ENCODE measurements at regions not wholly inside any gene's neighbourhood (a gene's known extent, or its start where the extent isn't known, plus 50 kb on each side); places are given as distances from the start of the nearest gene placed in this dataset.

GRCh38 chr15:87387766-87388165 lies 868.8 kb downstream of the NTRK3 start:
- no peak for TF ChIP-seq ZNF565 (CRISPR knock-in tag; conservative IDR thresholded peaks at IDR 0.05; ENCODE audit: low read depth)
- ATAC-seq: no peak

GRCh38 chr15:87374339-87374738 lies 882.2 kb downstream of the NTRK3 start:
- TF ChIP-seq BACH2 (CRISPR knock-in tag; IDR thresholded peaks at IDR 0.05; ENCODE audit: borderline replicate concordance): no peak
- TF ChIP-seq ISL1 (CRISPR knock-in tag; IDR thresholded peaks at IDR 0.05): no peak
- no peak for TF ChIP-seq SNAI2 (CRISPR knock-in tag; IDR thresholded peaks at IDR 0.05)
- no peak for TF ChIP-seq TOX (CRISPR knock-in tag; IDR thresholded peaks at IDR 0.05; ENCODE audit: borderline replicate concordance)
- no peak for TF ChIP-seq TCF4 (CRISPR knock-in tag; IDR thresholded peaks at IDR 0.05; ENCODE audit: borderline replicate concordance)
- TF ChIP-seq ESRRG (CRISPR knock-in tag; IDR thresholded peaks at IDR 0.05): no peak
- TF ChIP-seq RARB (CRISPR knock-in tag; IDR thresholded peaks at IDR 0.05): no peak
- no peak for TF ChIP-seq CREB5 (CRISPR knock-in tag; IDR thresholded peaks at IDR 0.05; ENCODE audit: low read depth)
- TF ChIP-seq CSDC2 (CRISPR knock-in tag; IDR thresholded peaks at IDR 0.05): no peak
- no peak for TF ChIP-seq POU6F1 (CRISPR knock-in tag; IDR thresholded peaks at IDR 0.05; ENCODE audit: borderline replicate concordance, low read depth)
- ATAC-seq: no peak

- TF ChIP-seq ISL1 (CRISPR knock-in tag; IDR thresholded peaks at IDR 0.05) (0 out of 2 replicates have a peak, but pooled peaks have one; percentile 39), CSRNP3 (CRISPR knock-in tag; IDR thresholded peaks at IDR 0.05) (no peak), TOX (CRISPR knock-in tag; IDR thresholded peaks at IDR 0.05; ENCODE audit: borderline replicate concordance) (no peak), PPARA (CRISPR knock-in tag; IDR thresholded peaks at IDR 0.05; ENCODE audit: borderline replicate concordance) (no peak)
- ATAC-seq: peak; percentile 96
Measured at GRCh38 chr15:87369269-87369668, 887.3 kb downstream of the NTRK3 start.

- no peak for ATAC-seq
Measured at GRCh38 chr15:87368511-87368910, 888.0 kb downstream of the NTRK3 start.

GRCh38 chr15:87365186-87365585 lies 891.4 kb downstream of the NTRK3 start:
- peak; percentile 78 for ATAC-seq
- 0 out of 2 replicates have a peak, but pooled peaks have one; percentile 16 for TF ChIP-seq ZNF8 (CRISPR knock-in tag; IDR thresholded peaks at IDR 0.05)
- TF ChIP-seq TSHZ2 (CRISPR knock-in tag; IDR thresholded peaks at IDR 0.05): no peak
- TF ChIP-seq PPARA (CRISPR knock-in tag; IDR thresholded peaks at IDR 0.05; ENCODE audit: borderline replicate concordance): no peak
- TF ChIP-seq CSRNP3 (CRISPR knock-in tag; IDR thresholded peaks at IDR 0.05): no peak
- no peak for TF ChIP-seq ZC3H10 (CRISPR knock-in tag; IDR thresholded peaks at IDR 0.05)

More at GRCh38 chr15:87368511-87368910, 888.0 kb downstream of the NTRK3 start:
- TF ChIP-seq ZNF70 (CRISPR knock-in tag; IDR thresholded peaks at IDR 0.05) (no peak), PPARA (CRISPR knock-in tag; IDR thresholded peaks at IDR 0.05; ENCODE audit: borderline replicate concordance) (no peak), ESRRG (CRISPR knock-in tag; IDR thresholded peaks at IDR 0.05) (no peak), ZFP3 (CRISPR knock-in tag; IDR thresholded peaks at IDR 0.05) (no peak), CREB5 (CRISPR knock-in tag; IDR thresholded peaks at IDR 0.05; ENCODE audit: low read depth) (no peak), POU6F1 (CRISPR knock-in tag; IDR thresholded peaks at IDR 0.05; ENCODE audit: borderline replicate concordance, low read depth) (no peak), ISL1 (CRISPR knock-in tag; IDR thresholded peaks at IDR 0.05) (no peak)

Data from SK-N-SH treated with all-trans-retinoic acid at 6 μM for 48 hours (cell line).